NT2/D1 (cell line): ENCODE measurements at regions not wholly inside any gene's neighbourhood (a gene's known extent, or its start where the extent isn't known, plus 50 kb on each side); places are given as distances from the start of the nearest gene placed in this dataset.

Experiments
- SUZ12 ChIP-seq: IDR thresholded peaks from 2 replicates; pipeline ENCODE4 v1.6.1; 2011; ENCODE audit not compliant: insufficient read length, insufficient read depth; ENCODE audit errors: extremely low read depth
- YY1 ChIP-seq: IDR thresholded peaks from 2 replicates; pipeline ENCODE4 v1.6.1; 2011; ENCODE audit not compliant: insufficient read length, insufficient read depth
- ZNF274 ChIP-seq: IDR thresholded peaks from 2 replicates; pipeline ENCODE4 v1.6.1; 2011; ENCODE audit warnings: mild to moderate bottlenecking, low read depth, low read length

- TF ChIP-seq ZNF274 (no peak), YY1 (no peak), SUZ12 (no peak)
Observed at GRCh38 chr13:32829676-32830335, 186.4 kb upstream of the KL start.
